ENCODE measurements at regions not wholly inside any gene's neighbourhood (a gene's known extent, or its start where the extent isn't known, plus 50 kb on each side); places are given as distances from the start of the nearest gene placed in this dataset.
"Not testable (repeated sequence)": the region's sequence is repeated elsewhere in the genome, so short reads cannot be mapped to it uniquely, and the experiment has no call there.

DNA sequence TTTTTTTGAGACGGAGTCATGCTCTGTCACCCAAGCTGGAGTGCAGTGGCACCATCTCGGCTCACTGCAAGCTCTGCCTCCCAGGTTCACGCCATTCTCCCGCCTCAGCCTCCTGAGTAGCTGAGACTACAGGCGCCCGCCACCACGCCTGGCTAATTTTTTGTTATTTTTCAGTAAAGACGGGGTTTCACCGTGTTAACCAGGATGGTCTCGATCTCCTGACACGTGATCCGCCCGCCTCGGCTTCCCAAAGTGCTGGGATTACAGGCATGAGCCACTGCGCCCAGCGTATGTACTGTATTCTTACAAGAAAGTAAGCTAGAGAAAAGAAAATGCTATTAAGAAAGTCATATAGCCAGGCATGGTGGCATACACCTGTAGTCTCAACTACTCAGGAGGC lies 84.8 kb upstream of the CMC1 start:
- not testable (repeated sequence) for DNase-seq

DNA sequence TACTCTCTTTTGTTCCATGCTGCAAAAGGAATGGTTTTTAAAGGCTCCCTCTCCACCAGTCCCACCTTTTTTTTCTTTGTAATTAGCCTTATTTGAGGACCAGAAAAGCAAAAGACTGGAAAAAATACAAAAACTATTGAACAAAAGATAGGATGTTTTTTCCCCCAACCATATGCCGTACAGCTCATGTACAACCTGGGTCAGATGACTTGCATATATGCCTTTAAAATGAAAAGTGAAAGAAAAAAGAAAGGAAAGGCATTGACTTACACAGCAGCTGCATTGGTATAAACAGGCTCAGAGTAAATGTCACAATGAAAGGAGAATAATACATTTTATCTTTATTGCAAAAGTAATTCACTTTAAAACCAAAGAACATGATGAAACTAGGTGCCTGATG lies 69.5 kb upstream of the CMC1 start:
- DNase-seq, result no peak

DNA sequence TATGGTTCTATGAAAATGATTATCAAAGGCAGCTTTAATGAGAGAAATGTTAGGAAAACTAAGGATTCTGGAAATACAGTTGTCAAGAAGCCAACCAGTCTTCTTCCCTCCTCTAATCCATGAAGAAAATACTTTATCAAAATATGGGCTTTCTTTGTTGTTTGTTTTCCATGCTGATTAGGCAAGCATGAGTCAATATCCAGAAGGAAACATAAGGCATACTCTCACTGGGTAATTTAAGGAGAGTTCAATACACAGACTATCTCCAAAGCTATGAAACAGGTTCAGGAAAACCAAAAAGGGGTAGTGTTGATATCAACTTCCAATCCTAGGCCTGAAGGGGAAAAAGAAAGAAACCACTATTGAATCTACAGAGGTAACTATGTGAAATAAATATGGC lies 68.7 kb upstream of the CMC1 start:
- DNase-seq, result no peak

DNA sequence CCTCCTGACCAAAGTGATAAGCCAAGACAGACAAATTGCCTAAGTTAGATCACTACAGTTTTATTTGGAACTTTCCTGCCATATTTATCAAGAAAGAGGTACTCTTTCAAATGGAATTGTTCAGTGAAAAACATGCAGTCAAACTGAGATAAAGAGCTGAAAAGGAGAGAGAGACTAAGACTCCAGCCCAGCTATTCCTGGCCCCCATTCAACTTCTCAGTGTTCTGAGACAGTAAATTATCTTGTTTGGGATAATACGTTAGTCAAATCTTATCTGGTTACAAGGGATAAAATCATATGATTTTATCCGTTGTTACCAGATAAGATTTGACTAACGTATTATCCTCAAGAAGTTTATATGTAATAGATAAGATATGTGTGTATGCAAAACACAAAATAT lies 67.6 kb upstream of the CMC1 start:
- no peak for DNase-seq

DNA sequence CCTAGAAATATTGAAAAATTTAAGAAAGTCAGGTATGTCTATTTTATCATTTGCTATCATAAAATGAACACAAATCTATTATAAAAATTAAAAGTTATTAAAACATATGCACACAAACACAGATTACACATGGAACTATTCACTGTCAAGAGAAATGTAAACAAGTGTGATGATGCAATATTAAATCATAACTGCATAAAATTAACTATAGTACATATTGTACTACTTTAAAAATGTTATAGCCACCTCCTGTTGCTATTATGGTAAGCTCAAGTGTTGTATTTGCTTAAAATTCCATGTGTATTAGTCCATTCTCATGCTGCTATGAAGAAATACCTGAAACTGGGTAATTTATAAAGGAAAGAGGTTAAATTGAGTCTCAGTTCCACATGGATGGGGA lies 54.7 kb upstream of the CMC1 start:
- DNase-seq, result no peak

DNA sequence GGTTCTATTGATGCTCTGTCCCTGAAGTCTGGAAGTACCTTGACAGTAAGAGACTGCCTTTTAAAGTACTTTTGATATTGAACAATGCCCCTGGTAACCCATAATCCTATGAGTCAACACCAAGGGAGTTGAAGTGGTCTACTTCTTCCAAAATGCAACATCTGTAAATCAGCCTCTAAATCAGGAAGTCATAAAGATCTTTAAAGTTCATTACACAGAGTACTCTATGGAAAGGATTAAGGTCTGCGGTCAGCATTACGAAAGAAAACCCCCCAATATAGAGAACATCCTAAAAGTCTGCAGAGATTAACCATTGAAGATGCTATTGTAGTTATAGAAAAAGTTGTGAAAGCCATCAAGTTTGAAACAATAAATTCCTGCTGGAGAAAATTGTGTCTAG lies 52.7 kb upstream of the CMC1 start:
- no peak for DNase-seq

DNA sequence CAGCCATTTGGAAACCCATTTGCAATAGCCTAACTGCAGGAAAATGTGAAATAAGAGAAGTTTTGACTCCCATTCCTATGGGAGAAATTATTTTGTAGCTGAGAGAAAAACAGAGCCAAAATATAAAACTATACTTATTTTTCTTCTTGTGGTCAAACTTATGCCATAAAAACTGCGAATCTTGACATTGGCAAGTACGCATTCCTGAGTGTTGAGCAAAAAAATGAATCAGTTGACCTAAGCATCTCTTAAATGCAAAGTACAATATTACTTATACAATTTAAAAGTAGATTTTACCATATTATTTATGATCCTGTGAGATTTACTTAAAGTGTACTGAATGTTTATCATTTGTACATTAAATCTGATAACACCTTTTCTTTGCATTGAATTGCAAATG lies 50.1 kb upstream of the CMC1 start:
- no peak for DNase-seq

Measured in inflammatory macrophage (primary cell).